HCT116 (cell line): ENCODE measurements at regions not wholly inside any gene's neighbourhood (a gene's known extent, or its start where the extent isn't known, plus 50 kb on each side); places are given as distances from the start of the nearest gene placed in this dataset.

ENCODE experiments used
- ATAC-seq: fragments of 200-7000 bp; cut with Tn5 transposase; 2 replicates; pipeline ENCODE4 v1.9.1; 2020; ENCODE audit warnings: mild to moderate bottlenecking, moderate library complexity
- BruUV-seq: library from RNA; stranded (reverse); fragments of 400-500 nt; replicated peaks from 2 replicates; lab custom pipeline; 2021; lab: Mats Ljungman, UMichigan
- CTCF ChIA-PET: fragments of 300-600 bp; sonication (Branson Sonifier 250); formaldehyde crosslinking; loops from one replicate; lab custom pipeline; 2021; ENCODE audit warnings: antibody characterized with exemption; lab: Charles Lee
- POLR2A ChIA-PET: fragments of 300-600, 350-600 bp; sonication (Branson Sonifier 250); formaldehyde crosslinking; loops from one replicate; lab custom pipeline; 2021; ENCODE audit warnings: antibody characterized with exemption; lab: Charles Lee
- RAD21 ChIA-PET, 2 experiments: fragments of 300-600 bp; sonication (Branson Sonifier 250); formaldehyde crosslinking; loops; one replicate each; lab custom pipeline; 2023; ENCODE audit warnings: low total read pairs in 2 of 2; ENCODE audit not compliant: uncharacterized antibody in 2 of 2, unreplicated experiment in 2 of 2, low non-redundant PET in 1 of 2; lab: Charles Lee
- DNase-seq: peaks from one replicate; pipeline ENCODE4 v3.0.0-alpha.2; 2010; ENCODE audit warnings: low read depth, low spot score
- H2AFZ ChIP-seq: fragments of 200-600 bp; shearing (Covaris generic), sonication (generic); 2 replicates; pipeline ENCODE4 v1.6.1; 2017; ENCODE audit warnings: low read depth, mixed run types, mixed read lengths, antibody characterized with exemption, low read length; ENCODE audit not compliant: poor library complexity, severe bottlenecking
- H3K27ac ChIP-seq: 2 replicates; pipeline ENCODE4 v1.5.1; 2012; ENCODE audit warnings: low read depth, low read length
- H3K27me3 ChIP-seq: fragments of 200-600 bp; sonication (generic); 2 replicates; pipeline ENCODE4 v1.6.1; 2016; ENCODE audit warnings: mixed run types, low read length, mixed read lengths; ENCODE audit not compliant: insufficient read depth
- H3K36me3 ChIP-seq, 2 experiments: fragments of 200-500 bp in 1 of 2; fragments of 200-600 bp in 1 of 2; sonication (Bioruptor generic) in 1 of 2; sonication (generic) in 1 of 2; 2 replicates each; pipeline versions ENCODE4 v1.5.1 to v1.6.1; 2014 to 2016; ENCODE audit warnings: low read length in 2 of 2, inconsistent platforms in 1 of 2, mixed read lengths in 1 of 2, mixed run types in 1 of 2; ENCODE audit not compliant: insufficient read depth in 2 of 2, control insufficient read depth in 1 of 2
- H3K4me1 ChIP-seq, 2 experiments: fragments of 200-600 bp in 1 of 2; sonication (generic) in 1 of 2; 2 replicates each; pipeline versions ENCODE4 v1.5.1 to v1.6.1; 2012 to 2017; ENCODE audit warnings: low read length in 2 of 2, inconsistent platforms in 1 of 2, mild to moderate bottlenecking in 1 of 2, mixed read lengths in 1 of 2, mixed run types in 1 of 2, moderate library complexity in 1 of 2; ENCODE audit not compliant: insufficient read depth in 2 of 2, control insufficient read depth in 1 of 2
- H3K4me2 ChIP-seq: fragments of 200-600 bp; sonication (generic); 2 replicates; pipeline ENCODE4 v1.6.1; 2017; ENCODE audit warnings: mixed run types, low read length, mixed read lengths
- H3K4me3 ChIP-seq, 2 experiments: fragments of 200-600 bp in 1 of 2; sonication (generic) in 1 of 2; replicated peaks in 1 of 2; 2 replicates each; pipeline ENCODE4 v1.5.1; 2011 to 2016; ENCODE audit warnings: low read length in 2 of 2, control low read depth in 1 of 2, low read depth in 1 of 2, mild to moderate bottlenecking in 1 of 2, mixed read lengths in 1 of 2, mixed run types in 1 of 2
- H3K79me2 ChIP-seq: fragments of 200-600 bp; sonication (generic); 2 replicates; pipeline ENCODE4 v1.6.1; 2017; ENCODE audit warnings: mild to moderate bottlenecking, mixed run types, low read length, moderate library complexity, mixed read lengths; ENCODE audit not compliant: insufficient read depth
- H3K9ac ChIP-seq: fragments of 200-600 bp; sonication (generic); 2 replicates; pipeline ENCODE4 v1.6.1; 2016; ENCODE audit warnings: low read length, mixed read lengths
- H3K9me2 ChIP-seq: fragments of 200-600 bp; sonication (generic), shearing (Covaris generic); 2 replicates; pipeline ENCODE4 v1.6.1; 2017; ENCODE audit warnings: mixed run types, mild to moderate bottlenecking, moderate library complexity; ENCODE audit not compliant: insufficient read depth
- H3K9me3 ChIP-seq, 2 experiments: fragments of 200-500 bp in 1 of 2; fragments of 200-600 bp in 1 of 2; sonication (Bioruptor generic) in 1 of 2; sonication (generic) in 1 of 2; 2 replicates each; pipeline ENCODE4 v1.6.1; 2014 to 2017; ENCODE audit warnings: low read length in 2 of 2, mixed read lengths in 2 of 2, inconsistent platforms in 1 of 2, low read depth in 1 of 2, mild to moderate bottlenecking in 1 of 2, mixed run types in 1 of 2, moderate library complexity in 1 of 2; ENCODE audit not compliant: control insufficient read depth in 1 of 2, insufficient read depth in 1 of 2
- H4K20me1 ChIP-seq: fragments of 200-600 bp; sonication (generic), shearing (Covaris generic); 2 replicates; pipeline ENCODE4 v1.6.1; 2017; ENCODE audit warnings: mixed run types, mild to moderate bottlenecking, moderate library complexity; ENCODE audit not compliant: insufficient read depth
- CBX3 ChIP-seq: IDR thresholded peaks from 2 replicates; pipeline ENCODE4 v1.6.1; 2012; ENCODE audit warnings: low read depth
- CEBPB ChIP-seq: IDR thresholded peaks from 2 replicates; pipeline ENCODE4 v1.6.1; 2012; ENCODE audit warnings: low read depth
- EGR1 ChIP-seq: IDR thresholded peaks from 2 replicates; pipeline ENCODE4 v1.6.1; 2012; ENCODE audit warnings: low read depth
- EZH2 ChIP-seq: fragments of 200-600 bp; sonication (generic); IDR thresholded peaks from 2 replicates; pipeline ENCODE4 v1.6.1; 2017; ENCODE audit warnings: antibody characterized with exemption, mixed run types
- EZH2phosphoT487 ChIP-seq: fragments of 200-600 bp; IDR thresholded peaks from 2 replicates; pipeline ENCODE4 v1.6.1; 2018; ENCODE audit warnings: antibody characterized with exemption, borderline replicate concordance
- intact Hi-C: fragments of 100-400 bp; cut with micrococcal nuclease; formaldehyde crosslinking; loops from 2 replicates; pipeline ENCODE4 v1.10.0; 2022
- TF ChIP-seq, protein P1 (sequence below): IDR thresholded peaks from 2 replicates; pipeline ENCODE4 v1.6.1; 2012
- TF ChIP-seq, protein P2 (sequence below), 3 experiments: fragments of 200-600 bp in 1 of 3; sonication (generic) in 1 of 3; IDR thresholded peaks in 2 of 3; conservative IDR thresholded peaks in 1 of 3; 2 replicates each; pipeline ENCODE4 v1.5.1; 2012 to 2017; ENCODE audit warnings: low read depth in 2 of 3, low read length in 2 of 3, antibody characterized with exemption in 1 of 3, borderline replicate concordance in 1 of 3, control low read depth in 1 of 3, mild to moderate bottlenecking in 1 of 3, mixed read lengths in 1 of 3, mixed run types in 1 of 3, moderate library complexity in 1 of 3; ENCODE audit not compliant: insufficient read depth in 1 of 3

DNA sequence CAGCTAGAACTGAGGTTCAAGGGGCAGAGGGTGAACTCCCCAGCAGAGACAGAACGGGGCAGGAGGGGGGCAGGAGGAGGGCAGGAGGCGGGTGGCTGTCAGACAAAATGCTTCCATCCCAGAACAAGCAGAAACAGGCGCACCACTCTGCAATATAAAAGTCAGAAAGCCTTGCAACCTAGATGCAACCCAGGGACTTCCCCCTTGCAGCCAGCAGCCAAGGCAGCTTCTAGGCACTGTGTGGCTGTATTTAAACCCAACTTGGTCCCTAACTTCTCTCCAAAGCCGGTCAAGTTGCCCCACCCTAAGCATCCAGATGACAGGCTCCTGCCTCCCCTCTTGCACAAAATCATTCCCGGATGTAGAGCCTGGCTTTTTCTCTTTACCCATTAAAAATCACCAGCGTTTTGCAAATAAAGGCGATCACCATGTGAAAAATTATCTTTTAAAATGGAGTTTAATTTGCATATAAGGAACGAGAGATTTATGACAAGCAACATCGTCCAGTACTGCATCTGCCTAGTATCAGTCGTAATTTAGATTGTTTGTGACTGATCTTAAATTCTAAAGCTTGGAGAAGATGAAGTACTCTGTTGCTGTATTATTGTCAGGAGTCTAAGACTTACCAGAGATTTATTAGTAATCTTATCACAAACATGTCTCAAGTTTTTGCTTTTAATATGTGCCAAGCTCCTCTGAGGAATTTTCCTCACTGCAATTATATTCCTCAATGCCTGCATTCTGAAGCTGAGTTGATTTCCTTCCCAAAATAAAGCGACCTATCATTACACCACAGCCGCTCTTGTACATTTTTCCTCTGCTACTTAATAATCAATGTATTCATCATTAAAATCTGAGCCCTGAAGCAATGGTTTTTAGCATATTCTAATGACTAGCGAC lies 307.1 kb upstream of the ZNF507 start:
- RAD21 ChIA-PET: no interaction called here
- no peak for TF ChIP-seq EZH2
- TF ChIP-seq EGR1: no peak
- TF ChIP-seq, protein P1, sequence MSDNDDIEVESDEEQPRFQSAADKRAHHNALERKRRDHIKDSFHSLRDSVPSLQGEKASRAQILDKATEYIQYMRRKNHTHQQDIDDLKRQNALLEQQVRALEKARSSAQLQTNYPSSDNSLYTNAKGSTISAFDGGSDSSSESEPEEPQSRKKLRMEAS: no peak
- no peak for TF ChIP-seq CEBPB
- TF ChIP-seq EZH2phosphoT487: no peak
- TF ChIP-seq CBX3: no peak
- TF ChIP-seq, protein P2, sequence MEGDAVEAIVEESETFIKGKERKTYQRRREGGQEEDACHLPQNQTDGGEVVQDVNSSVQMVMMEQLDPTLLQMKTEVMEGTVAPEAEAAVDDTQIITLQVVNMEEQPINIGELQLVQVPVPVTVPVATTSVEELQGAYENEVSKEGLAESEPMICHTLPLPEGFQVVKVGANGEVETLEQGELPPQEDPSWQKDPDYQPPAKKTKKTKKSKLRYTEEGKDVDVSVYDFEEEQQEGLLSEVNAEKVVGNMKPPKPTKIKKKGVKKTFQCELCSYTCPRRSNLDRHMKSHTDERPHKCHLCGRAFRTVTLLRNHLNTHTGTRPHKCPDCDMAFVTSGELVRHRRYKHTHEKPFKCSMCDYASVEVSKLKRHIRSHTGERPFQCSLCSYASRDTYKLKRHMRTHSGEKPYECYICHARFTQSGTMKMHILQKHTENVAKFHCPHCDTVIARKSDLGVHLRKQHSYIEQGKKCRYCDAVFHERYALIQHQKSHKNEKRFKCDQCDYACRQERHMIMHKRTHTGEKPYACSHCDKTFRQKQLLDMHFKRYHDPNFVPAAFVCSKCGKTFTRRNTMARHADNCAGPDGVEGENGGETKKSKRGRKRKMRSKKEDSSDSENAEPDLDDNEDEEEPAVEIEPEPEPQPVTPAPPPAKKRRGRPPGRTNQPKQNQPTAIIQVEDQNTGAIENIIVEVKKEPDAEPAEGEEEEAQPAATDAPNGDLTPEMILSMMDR (IDR thresholded peaks at IDR 0.05 in 2 of 3, conservative IDR thresholded peaks at IDR 0.05 in 1 of 3; ENCODE audit: borderline replicate concordance in 1 of 3, insufficient read depth in 1 of 3, low read depth in 2 of 3, low read length in 2 of 3): no peak
- TF ChIP-seq, all 23 proteins: peak for 0

More for the DNA sequence above, 307.1 kb upstream of the ZNF507 start:
- BruUV-seq: no TSS peak
- ATAC-seq: no peak
- Histone ChIP-seq H3K9ac (no peak overlapping the region), H3K79me2 (no peaks in the 10 kb centered on the region), H3K9me3 (peaks cover 0 to 19% of the 10 kb centered on the region in 2 experiments; a peak in 2 of 4 replicates), H3K36me3 (no peaks in the 10 kb centered on the region), H3K27me3 (no peaks in the 10 kb centered on the region), H3K27ac (no peak overlapping the region), H2AFZ (no peak overlapping the region), H4K20me1 (no peaks in the 10 kb centered on the region), H3K9me2 (no peaks in the 10 kb centered on the region), H3K4me3 (no peak overlapping the region), H3K4me2 (no peak overlapping the region), H3K4me1 (no peaks in the 10 kb centered on the region)
- intact Hi-C loops: no loop called here
- ChIA-PET CTCF (no interaction called here), POLR2A (no interaction called here)
- DNase-seq: no peak
